NCI-H1930 (cell line): ENCODE measurements at regions not wholly inside any gene's neighbourhood (a gene's known extent, or its start where the extent isn't known, plus 50 kb on each side); places are given as distances from the start of the nearest gene placed in this dataset.

Experiments
- DNase-seq, 2 experiments: peaks; one replicate each; lab custom pipeline; 2025; lab: John Stamatoyannopoulos, UW

DNA sequence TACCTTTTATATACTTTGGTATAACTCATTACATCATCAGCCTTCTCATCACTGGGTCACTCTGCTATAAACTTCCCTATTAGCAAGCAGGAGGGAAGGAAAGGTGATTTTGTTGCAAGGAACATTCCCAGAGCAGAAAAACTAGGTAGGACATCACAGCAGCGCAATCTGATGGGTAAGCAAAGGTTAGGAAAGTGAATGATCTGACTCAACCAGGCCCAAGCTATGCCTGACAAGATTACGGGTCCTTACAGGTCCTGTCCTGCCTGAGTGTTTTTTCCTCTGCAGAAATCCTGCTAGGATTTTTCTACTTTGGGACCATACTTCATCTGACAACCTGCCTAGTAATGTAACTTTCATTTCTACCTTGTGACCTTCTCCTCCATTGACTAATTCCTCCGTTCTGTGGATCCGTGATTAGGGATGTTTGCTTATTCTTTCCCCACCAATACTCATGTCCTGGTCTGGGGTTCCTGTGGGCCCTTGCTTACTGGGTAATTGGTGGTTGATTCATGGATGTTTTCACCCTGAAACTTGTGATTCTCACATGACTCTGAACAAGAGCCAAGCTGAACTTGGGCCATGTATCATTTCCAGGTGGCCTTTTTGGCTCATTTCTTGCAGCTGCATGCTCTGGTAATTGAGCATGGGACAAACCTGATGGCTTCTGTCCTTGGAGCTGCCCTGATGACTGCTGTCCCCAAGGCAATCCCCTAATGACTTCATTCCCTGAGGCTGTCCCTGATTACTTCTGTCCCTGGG, 111.9 kb upstream of the KIT start:
- no peak for DNase-seq

DNA sequence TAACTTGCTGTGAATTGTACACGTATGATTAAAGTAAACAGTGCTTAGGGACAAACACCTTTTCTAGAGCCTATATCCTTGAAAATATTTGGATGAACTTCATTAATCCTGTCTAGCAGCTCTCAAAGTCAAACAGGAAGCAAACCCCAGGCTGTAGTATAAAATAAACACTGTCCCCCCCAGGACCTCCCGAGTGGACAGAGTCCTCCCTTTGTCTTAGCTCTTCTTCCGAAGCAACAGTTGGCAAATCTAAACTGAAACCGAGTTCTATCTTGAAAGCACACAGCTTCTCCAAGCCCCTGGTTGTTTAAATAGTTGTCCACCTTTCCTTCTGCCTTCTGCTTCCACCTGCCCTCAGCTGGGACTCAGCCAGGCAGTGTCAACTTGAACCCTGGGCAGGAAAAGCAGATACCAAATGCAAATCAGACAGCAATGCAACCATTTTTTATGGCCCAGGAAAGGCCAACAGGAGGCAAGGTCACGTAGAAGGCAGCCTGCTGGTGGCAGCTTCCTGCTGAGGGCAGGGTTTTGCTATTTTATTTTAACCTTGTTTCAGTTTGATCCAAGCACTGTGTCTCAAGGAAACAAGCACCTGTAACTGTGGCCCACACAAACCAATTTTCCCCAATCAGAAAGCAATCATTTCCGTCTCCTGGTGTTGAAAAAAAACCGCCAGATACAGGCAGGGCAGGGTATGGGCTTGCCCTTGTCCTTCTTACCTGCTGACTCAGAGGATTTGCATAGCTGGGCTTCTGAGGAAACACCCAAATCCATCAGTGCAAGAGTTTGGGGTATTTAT, 110.3 kb upstream of the KIT start:
- no peak for DNase-seq

GRCh38 chr4:54548098-54548620, 109.6 kb upstream of the KIT start:
- no peak for DNase-seq

GRCh38 chr4:54548831-54549460, 108.8 kb upstream of the KIT start:
- DNase-seq = no peak

DNA sequence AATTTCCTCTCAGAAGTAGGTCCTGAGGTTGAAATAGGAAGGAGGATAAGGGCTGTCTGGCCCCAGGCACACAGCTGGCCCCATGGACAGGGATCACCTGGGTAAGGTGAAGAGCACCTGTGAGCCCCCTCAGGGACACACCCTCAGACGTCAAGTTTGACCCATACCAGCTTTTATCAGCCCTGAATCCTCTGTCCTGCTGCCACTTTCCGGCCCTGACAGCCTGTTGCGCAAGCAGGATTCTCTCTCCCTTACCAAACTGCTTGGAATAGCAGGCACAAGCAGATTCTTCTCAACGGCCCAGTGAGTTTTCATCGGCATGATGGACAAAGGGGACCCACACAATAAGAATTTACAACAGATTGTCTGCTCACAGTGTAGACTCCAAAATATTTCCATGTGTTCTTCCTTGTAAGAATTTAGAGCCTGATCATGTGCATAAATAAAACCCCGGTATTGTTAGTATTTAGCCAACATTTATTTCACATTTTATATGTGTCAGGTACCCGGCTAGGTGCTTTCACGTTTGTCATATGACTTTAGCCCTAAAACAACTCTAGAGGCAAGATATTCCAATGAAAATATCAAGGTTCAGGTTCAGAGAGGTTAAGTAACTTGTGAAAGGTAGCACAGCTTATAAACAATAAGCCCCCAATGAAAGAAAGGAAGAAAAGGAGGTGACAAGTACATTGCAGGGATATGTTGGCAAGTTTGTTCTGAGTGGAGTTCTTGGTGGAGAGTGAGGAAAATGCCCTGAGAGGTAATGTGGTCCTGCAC, 107.2 kb upstream of the KIT start:
- no peak for DNase-seq

- no peak for DNase-seq
These were observed 104.8 kb upstream of the KIT start for GRCh38 chr4:54553001-54553400.

GRCh38 chr4:54554339-54554990, 103.3 kb upstream of the KIT start:
- no peak for DNase-seq

DNA sequence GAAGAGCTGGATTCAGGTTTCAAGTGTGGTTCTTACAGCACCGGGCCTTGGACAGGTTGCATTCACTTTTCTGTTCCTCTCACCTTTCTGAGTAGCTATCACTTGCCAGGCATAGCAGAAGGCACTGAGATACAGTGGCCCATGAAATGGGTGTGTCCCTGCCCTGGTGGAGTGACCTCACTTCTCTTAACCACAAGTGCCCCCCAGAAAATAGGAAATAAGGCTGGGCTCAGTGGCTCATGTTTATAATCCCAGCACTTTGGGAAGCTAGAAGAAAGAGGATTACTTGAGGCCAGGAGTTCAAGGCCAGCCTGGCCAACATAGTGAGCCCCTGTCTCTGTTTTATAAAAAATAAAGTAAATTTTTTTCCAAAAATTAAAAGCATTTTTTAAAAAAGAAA, 101.7 kb upstream of the KIT start:
- DNase-seq = no peak

DNA sequence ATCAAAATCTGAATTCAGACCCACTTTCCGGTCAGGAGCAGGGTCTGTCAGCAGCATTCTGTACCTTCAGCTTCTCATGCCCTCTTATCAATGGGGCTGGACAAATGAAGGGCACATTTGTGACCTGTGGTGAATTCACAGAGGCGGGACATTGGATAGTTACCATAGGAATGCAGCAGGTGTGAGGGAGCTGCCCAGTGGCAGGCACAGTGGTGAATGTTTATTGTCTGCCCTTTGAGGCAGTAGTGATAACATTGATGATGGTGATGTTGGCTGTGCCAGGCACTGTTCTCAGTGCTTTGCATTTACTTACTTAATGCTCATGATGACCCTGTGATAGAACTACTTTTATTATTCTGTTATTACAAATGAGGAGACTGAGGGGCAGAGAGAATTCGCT, 101.2 kb upstream of the KIT start:
- DNase-seq = no peak

GRCh38 chr4:54558889-54559677, 98.7 kb upstream of the KIT start:
- no peak for DNase-seq

GRCh38 chr4:54560513-54560912, 97.2 kb upstream of the KIT start:
- DNase-seq = no peak

DNA sequence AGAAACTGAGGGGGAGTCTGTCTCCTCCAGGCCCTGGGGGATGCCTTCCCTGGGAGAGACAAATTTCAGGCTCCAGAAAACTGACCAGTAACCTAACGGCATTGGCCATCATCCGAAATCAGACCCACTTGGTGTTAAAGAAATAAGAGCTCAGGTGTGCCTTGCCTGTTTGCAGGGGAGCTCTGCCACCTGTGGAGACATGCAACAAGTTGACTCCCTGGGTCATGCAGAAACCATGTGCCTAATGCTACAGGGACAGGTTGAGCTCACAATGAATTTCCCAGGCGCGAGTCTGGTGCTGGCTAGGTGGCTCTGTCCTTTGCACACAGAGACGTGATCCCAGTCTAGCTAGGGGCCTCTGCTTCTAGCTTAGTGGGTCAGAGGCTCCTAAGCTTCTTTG, 95.8 kb upstream of the KIT start:
- DNase-seq = no peak

- no peak for DNase-seq
These were observed 91.1 kb upstream of the KIT start for GRCh38 chr4:54566608-54567007.

DNA sequence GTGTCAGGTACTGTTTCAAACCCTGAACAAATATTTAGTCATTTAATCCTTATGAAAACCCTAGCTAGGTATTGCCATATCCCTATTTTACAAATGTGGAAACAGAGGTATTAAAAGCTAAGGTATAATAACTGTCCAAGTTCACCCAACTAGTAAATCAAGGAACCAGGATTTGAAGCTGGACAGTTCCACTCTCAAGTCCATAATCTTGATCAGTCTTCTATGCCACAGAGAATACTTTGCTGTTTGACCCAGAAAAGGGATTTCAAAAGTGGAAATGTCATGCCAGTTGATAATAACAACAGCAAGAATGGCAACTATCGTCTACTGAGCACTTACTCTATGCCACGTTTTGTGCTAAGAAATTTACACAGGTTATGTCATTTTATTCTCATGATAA, 90.4 kb upstream of the KIT start:
- no peak for DNase-seq

DNA sequence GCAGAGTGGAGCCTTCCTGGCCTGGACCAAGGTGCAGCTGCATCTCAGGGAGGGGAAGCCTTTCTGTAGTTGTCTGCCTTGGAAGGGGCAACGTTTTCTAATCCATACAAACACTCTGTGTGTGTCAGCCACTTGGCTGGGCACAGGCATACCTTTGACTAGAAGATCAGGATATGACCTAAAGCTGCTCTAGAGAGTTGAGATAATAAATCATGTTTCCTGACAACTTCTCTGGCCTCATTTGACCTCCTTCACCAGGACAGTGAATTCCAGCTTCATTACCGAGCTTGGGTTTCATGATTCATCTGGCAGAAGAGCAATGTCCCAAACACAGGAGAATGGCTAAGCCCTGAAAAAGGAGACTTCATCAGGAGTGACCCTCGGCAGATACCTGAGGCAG, 89.6 kb upstream of the KIT start:
- DNase-seq = no peak

GRCh38 chr4:54570822-54571221, 86.9 kb upstream of the KIT start:
- DNase-seq = no peak

DNA sequence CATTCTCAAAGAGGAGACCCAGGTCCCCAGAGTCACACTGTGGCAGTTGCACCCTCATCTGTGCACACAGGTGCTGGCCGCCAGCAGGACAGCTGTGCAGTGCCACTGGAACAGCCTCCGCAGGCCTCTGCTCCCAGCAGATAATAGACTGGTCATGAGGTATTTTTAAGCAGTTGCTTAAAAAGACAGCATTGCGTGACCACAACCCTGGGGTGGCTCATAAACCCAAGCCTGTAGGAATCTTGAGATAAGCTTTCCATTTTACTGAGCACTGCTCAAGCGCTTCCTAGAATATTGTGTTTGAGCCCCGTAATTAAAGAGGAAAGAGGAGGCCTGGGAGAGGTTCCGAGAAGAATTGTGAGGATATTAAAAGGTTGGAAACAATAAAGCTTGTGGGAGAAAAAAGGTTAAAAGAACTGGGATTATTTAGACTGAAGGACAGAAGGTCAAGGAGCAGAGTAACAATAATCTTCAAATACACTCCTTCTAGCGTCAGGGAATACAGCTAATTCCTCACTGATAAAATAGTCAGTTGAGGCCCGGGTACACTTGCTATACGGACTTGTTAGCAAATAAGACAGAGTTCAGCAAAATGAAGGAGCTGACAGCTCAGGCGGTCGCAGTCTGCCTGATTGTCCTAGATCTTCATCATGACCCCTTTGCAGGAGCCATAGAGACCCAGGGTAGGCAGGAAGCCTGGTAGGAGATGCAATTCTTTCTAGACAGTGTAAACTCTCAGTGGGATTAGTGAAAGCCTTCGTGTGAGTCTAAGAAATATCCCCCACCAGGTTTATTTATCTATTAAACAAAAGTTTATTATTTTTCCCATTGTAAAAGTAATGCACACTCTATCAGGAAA, 86.2 kb upstream of the KIT start:
- no peak for DNase-seq

GRCh38 chr4:54572152-54572542, 85.6 kb upstream of the KIT start:
- no peak for DNase-seq

GRCh38 chr4:54574500-54574899, 83.3 kb upstream of the KIT start:
- DNase-seq = no peak

DNA sequence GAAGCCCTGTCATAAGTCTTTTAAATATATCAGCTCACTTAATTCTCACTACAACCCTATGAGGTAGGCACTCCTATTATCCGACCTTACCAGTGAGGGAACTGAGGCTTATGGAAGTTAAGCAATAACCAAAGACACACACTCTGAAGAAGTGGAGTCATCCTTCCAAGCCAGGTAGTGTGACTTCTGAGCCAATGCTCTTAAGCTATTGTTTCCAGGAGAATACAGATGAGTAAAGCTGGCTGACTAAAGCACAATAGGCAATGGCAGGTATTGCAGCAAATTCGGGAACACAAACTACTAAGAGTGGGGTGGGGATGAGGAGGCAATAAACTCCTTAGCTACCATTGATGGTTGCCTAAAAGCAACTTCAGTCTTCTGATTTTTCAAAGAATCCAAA, 81.8 kb upstream of the KIT start:
- no peak for DNase-seq
